ENCODE measurements at regions not wholly inside any gene's neighbourhood (a gene's known extent, or its start where the extent isn't known, plus 50 kb on each side); places are given as distances from the start of the nearest gene placed in this dataset.

DNA sequence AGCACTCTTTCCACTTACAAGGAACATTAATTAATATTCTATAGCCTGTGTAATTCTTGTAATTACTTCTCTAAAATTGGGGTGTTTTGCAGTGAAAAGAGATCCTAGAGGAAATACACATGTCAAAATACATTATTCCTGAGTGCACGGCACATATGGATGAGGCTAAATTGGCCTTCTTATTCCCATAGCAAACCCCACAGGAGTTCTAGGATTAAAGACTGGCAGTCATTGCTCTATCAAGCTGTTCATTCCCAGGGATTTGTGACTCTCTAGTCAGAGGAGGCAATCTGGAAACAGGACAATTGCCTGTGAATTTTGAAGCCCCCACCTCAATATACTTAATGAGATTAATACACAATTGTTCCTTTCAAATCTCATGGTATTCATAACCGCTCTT, 145.9 kb upstream of the OPCML start:
- ChIA-PET CTCF (no interaction called here), POLR2A (no interaction called here)
- intact Hi-C loops (cut with micrococcal nuclease; ENCODE audit: unreplicated experiment) (no loop called here), in situ Hi-C loops (cut with HindIII; ENCODE audit: low pct_unique_long_range_greater_than_20kb, low sequenced_read_pairs) (no loop called here)
- Histone ChIP-seq H3K27me3 (ENCODE audit: control insufficient read depth, insufficient read depth, low read length) (no peaks in the 10 kb centered on the region), H3K4me3 (ENCODE audit: low read depth in 2 of 2, low read length in 2 of 2) (no peak overlapping the region), H3K27ac (ENCODE audit: low read length) (no peak overlapping the region), H3K4me1 (ENCODE audit: control insufficient read depth, insufficient read depth, low read length) (no peaks in the 10 kb centered on the region), H3K9me3 (ENCODE audit: control insufficient read depth, insufficient read depth, low read depth, low read length) (no peaks in the 10 kb centered on the region), H3K36me3 (ENCODE audit: control insufficient read depth, insufficient read depth, low read length) (no peaks in the 10 kb centered on the region)
- TF ChIP-seq POLR2AphosphoS5 (IDR thresholded peaks at IDR 0.05; ENCODE audit: low read depth, low read length) (no peak), SIN3A (IDR thresholded peaks at IDR 0.05; ENCODE audit: borderline replicate concordance, insufficient read depth, low read depth, low read length) (no peak), CTCF (IDR thresholded peaks at IDR 0.05) (no peak), TCF7L2 (IDR thresholded peaks at IDR 0.05; ENCODE audit: low read depth, low read length) (no peak)
- TF ChIP-seq, protein P1, sequence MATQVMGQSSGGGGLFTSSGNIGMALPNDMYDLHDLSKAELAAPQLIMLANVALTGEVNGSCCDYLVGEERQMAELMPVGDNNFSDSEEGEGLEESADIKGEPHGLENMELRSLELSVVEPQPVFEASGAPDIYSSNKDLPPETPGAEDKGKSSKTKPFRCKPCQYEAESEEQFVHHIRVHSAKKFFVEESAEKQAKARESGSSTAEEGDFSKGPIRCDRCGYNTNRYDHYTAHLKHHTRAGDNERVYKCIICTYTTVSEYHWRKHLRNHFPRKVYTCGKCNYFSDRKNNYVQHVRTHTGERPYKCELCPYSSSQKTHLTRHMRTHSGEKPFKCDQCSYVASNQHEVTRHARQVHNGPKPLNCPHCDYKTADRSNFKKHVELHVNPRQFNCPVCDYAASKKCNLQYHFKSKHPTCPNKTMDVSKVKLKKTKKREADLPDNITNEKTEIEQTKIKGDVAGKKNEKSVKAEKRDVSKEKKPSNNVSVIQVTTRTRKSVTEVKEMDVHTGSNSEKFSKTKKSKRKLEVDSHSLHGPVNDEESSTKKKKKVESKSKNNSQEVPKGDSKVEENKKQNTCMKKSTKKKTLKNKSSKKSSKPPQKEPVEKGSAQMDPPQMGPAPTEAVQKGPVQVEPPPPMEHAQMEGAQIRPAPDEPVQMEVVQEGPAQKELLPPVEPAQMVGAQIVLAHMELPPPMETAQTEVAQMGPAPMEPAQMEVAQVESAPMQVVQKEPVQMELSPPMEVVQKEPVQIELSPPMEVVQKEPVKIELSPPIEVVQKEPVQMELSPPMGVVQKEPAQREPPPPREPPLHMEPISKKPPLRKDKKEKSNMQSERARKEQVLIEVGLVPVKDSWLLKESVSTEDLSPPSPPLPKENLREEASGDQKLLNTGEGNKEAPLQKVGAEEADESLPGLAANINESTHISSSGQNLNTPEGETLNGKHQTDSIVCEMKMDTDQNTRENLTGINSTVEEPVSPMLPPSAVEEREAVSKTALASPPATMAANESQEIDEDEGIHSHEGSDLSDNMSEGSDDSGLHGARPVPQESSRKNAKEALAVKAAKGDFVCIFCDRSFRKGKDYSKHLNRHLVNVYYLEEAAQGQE (IDR thresholded peaks at IDR 0.05; ENCODE audit: insufficient read depth in 1 of 2, low read depth in 2 of 2, low read length in 1 of 2): no peak
- DNase-seq (ENCODE audit: low read depth, low spot score) (no peak), ATAC-seq (no peak)
- BruUV-seq (replicated peaks): no TSS peak

DNA sequence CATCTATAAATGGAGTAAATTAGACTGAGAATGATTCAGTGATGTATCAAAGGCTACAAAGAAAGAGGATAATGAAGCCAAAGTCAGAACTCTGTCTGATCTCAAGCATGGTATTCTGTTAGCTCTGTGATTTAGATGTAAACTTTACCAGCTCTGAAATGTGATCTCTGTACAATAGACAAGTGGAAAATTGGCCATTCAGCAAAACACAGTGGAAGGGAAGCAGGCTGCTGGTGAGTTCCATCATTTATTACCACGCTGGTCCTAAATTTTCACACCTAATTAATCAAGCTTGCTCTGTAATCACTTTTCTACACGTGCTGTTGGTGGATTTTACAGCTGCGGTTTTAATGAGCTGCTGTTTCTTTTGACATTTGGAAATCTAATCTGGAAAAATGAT, 145.1 kb upstream of the OPCML start:
- ATAC-seq (no peak), DNase-seq (ENCODE audit: low read depth, low spot score) (no peak)
- ChIA-PET CTCF (no interaction called here), POLR2A (no interaction called here)
- intact Hi-C loops (cut with micrococcal nuclease; ENCODE audit: unreplicated experiment): no loop called here
- H3K4me1 ChIP-seq (ENCODE audit: control insufficient read depth, insufficient read depth, low read length): no peaks in the 10 kb centered on the region
- no TSS peak for BruUV-seq (replicated peaks)
- no peaks in the 10 kb centered on the region for H3K27me3 ChIP-seq (ENCODE audit: control insufficient read depth, insufficient read depth, low read length)
- no peaks in the 10 kb centered on the region for H3K36me3 ChIP-seq (ENCODE audit: control insufficient read depth, insufficient read depth, low read length)
- no peaks in the 10 kb centered on the region for H3K9me3 ChIP-seq (ENCODE audit: control insufficient read depth, insufficient read depth, low read depth, low read length)
- H3K4me3 ChIP-seq (ENCODE audit: low read depth in 2 of 2, low read length in 2 of 2): no peak overlapping the region
- TF ChIP-seq, protein P1 (IDR thresholded peaks at IDR 0.05; ENCODE audit: insufficient read depth in 1 of 2, low read depth in 2 of 2, low read length in 1 of 2): no peak
- TF ChIP-seq TCF7L2 (IDR thresholded peaks at IDR 0.05; ENCODE audit: low read depth, low read length) (no peak), SIN3A (IDR thresholded peaks at IDR 0.05; ENCODE audit: borderline replicate concordance, insufficient read depth, low read depth, low read length) (no peak), CTCF (IDR thresholded peaks at IDR 0.05) (no peak), POLR2AphosphoS5 (IDR thresholded peaks at IDR 0.05; ENCODE audit: low read depth, low read length) (no peak)
- in situ Hi-C loops (cut with HindIII; ENCODE audit: low pct_unique_long_range_greater_than_20kb, low sequenced_read_pairs): no loop called here
- no peak overlapping the region for H3K27ac ChIP-seq (ENCODE audit: low read length)

All from Panc1 (cell line).